ENCODE measurements at regions not wholly inside any gene's neighbourhood (a gene's known extent, or its start where the extent isn't known, plus 50 kb on each side); places are given as distances from the start of the nearest gene placed in this dataset.

DNA sequence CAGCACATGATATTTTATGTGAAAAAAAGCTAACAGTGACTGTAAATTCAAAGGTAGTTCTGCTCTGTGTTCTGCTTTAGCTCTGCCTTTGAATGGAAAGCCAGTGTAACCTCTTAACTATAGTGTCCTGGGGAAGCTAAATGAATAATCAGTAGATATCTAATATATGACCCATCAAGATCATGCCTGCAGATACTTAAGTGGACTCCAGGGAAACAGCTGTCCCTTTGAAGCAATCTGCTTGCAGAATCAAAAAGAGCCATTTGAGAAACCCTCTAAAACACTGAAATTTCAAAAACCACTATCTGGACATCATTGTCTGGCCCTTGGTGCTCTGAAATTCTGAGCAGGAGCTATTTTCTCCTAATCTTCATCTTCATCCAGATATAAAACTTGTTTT lies 104.2 kb upstream of the ADGRL4 start:
- DNase-seq = no peak

DNA sequence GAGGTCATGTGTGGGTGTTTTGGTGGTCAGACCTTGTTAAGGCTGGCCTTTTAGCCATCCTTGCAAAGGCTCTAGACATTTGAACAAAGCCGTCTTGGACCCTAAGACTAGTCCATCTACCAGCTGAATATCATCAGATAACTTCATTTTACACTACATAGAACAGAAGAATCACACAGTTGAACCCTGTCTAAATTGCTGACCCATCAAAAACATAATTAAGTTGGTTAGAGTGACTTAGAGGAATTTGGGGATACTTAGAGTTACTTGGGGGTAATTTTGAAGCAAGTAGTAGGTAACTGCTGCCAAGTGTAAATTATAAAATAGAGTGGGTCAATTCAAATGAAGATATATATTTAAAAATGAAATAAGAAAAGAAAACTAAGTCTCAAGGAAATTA lies 102.9 kb upstream of the ADGRL4 start:
- no peak for DNase-seq

DNA sequence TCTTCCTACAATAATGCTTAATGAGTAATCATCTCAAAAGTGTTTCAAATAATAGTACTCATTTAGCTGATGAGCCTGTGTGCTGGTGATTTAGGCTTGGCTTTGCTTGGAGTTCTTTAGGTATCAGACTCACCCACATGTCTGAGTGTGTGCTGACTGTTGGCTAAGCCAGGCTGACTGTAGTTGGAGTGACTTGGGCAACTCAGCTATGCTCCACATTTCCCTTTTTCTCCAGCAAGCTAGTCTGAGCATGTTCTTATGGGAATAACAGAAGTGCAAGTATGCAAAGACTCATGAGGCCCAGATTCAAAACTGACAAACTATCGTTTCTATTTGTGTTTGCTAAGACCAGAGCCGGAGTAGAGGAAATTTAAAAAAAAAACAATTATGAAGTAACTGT lies 99.0 kb upstream of the ADGRL4 start:
- DNase-seq = no peak

DNA sequence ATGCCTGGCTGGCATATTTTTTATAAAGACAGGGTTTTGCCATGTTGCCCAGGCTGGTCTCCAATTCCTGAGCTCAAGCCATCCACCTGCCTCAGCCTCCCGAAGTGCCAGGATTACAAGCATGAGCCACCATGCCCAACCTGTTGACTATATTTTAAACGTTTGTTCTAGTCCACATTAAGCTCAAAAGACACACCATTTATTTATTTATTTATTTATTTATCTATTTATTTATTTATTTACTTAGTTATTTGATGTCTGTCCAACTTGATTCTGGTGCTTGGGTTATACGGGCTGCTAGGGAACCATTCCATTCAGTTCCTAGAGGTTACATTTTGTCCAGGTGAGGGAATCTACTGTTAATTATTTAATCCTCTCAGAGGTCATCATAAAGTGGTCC lies 98.1 kb upstream of the ADGRL4 start:
- no peak for DNase-seq

- no peak for DNase-seq
Measured at GRCh38 chr1:79100385-79100784, 93.9 kb upstream of the ADGRL4 start.

DNA sequence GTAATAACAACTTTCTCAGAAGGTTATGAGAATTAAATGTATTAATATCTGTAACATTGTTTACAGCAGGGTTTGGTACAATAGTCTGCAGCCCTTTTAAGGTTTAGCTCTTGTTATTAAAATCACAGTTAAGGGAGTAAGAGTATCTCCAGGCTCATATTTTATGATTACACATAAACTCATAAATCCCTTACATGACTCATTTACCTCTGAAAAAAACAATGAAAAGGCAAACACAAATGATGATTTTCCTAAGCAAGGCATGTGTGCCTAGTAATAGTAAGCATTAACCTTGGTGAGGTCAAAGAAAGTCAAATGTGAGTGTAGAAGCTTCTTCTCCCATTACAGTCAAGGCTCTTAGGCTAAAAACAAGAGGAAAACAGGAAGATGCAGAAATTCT lies 84.5 kb upstream of the ADGRL4 start:
- DNase-seq = no peak

DNA sequence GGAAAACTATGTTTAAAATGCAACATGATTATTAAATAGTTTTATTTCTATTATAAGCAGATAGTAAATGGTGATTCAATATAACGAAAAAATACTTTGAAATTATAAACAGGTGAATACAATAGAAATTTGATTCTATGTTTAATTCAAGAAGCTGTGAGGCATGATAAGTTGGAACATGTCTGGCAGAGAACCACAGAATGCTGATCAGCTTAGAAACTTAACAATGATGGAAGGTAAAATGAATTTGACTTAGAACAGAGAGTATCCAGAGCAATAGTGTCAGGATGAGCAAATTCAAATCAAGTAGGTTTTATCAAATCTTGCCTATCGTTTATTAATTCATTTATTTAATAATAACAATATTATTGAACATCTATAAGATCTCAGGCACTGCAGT lies 83.4 kb upstream of the ADGRL4 start:
- DNase-seq = no peak

GRCh38 chr1:79082233-79082632 lies 75.7 kb upstream of the ADGRL4 start:
- no peak for DNase-seq

GRCh38 chr1:79079770-79080169 lies 73.2 kb upstream of the ADGRL4 start:
- no peak for DNase-seq

GRCh38 chr1:79074975-79075374 lies 68.4 kb upstream of the ADGRL4 start:
- DNase-seq = no peak

GRCh38 chr1:79069828-79070227 lies 63.3 kb upstream of the ADGRL4 start:
- DNase-seq = no peak

- DNase-seq = no peak
Measured at GRCh38 chr1:79059341-79059740, 52.8 kb upstream of the ADGRL4 start.

Data from midbrain (tissue), 1 donor.